ENCODE measurements at regions not wholly inside any gene's neighbourhood (a gene's known extent, or its start where the extent isn't known, plus 50 kb on each side); places are given as distances from the start of the nearest gene placed in this dataset.

DNA sequence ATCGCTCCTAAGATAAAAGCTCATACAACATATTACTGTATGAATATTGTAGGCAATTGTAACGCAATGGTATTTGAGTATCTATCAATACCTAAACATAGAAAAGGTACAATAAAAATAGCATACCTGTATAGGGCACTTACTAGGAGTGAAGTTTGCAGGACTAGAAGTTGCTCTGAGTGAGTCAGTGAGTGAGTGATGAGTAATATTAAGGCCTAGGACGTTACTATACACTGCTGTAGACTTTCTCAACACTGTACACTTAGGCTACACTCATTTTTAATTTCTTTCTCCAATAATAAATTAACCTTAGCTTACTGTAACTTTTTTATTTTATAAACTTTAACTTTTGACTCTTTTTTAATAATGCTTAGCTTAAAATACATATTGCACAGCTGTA is 546.9 kb downstream of the HACE1 start:
- Mint-ChIP-seq H3K27ac (ENCODE audit: unreplicated experiment) (no peak overlapping the region), H3K9me3 (ENCODE audit: unreplicated experiment) (no peaks in the 10 kb centered on the region), H3K4me3 (ENCODE audit: unreplicated experiment) (no peak overlapping the region), H3K36me3 (ENCODE audit: unreplicated experiment) (no peaks in the 10 kb centered on the region), H3K27me3 (ENCODE audit: unreplicated experiment) (peaks cover 5% of the 10 kb centered on the region), H3K4me1 (ENCODE audit: low read depth, unreplicated experiment) (no peaks in the 10 kb centered on the region)
- TF ChIP-seq, protein P1, sequence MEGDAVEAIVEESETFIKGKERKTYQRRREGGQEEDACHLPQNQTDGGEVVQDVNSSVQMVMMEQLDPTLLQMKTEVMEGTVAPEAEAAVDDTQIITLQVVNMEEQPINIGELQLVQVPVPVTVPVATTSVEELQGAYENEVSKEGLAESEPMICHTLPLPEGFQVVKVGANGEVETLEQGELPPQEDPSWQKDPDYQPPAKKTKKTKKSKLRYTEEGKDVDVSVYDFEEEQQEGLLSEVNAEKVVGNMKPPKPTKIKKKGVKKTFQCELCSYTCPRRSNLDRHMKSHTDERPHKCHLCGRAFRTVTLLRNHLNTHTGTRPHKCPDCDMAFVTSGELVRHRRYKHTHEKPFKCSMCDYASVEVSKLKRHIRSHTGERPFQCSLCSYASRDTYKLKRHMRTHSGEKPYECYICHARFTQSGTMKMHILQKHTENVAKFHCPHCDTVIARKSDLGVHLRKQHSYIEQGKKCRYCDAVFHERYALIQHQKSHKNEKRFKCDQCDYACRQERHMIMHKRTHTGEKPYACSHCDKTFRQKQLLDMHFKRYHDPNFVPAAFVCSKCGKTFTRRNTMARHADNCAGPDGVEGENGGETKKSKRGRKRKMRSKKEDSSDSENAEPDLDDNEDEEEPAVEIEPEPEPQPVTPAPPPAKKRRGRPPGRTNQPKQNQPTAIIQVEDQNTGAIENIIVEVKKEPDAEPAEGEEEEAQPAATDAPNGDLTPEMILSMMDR (IDR thresholded peaks at IDR 0.05; ENCODE audit: partially characterized antibody, unreplicated experiment) = no peak
- no peak for DNase-seq

- H3K4me3 Mint-ChIP-seq (ENCODE audit: unreplicated experiment) = no peak overlapping the region
- H3K9me3 Mint-ChIP-seq (ENCODE audit: unreplicated experiment) = no peaks in the 10 kb centered on the region
- no peaks in the 10 kb centered on the region for H3K27me3 Mint-ChIP-seq (ENCODE audit: unreplicated experiment)
- TF ChIP-seq, protein P1 (IDR thresholded peaks at IDR 0.05; ENCODE audit: partially characterized antibody, unreplicated experiment) = no peak
- no peaks in the 10 kb centered on the region for H3K4me1 Mint-ChIP-seq (ENCODE audit: low read depth, unreplicated experiment)
- DNase-seq = no peak
- no peaks in the 10 kb centered on the region for H3K36me3 Mint-ChIP-seq (ENCODE audit: unreplicated experiment)
- no peak overlapping the region for H3K27ac Mint-ChIP-seq (ENCODE audit: unreplicated experiment)
These were observed 553.5 kb downstream of the HACE1 start for GRCh38 chr6:104306211-104306610.

- DNase-seq = no peak
- no peak overlapping the region for H3K4me3 Mint-ChIP-seq (ENCODE audit: unreplicated experiment)
- H3K36me3 Mint-ChIP-seq (ENCODE audit: unreplicated experiment) = no peaks in the 10 kb centered on the region
- no peaks in the 10 kb centered on the region for H3K9me3 Mint-ChIP-seq (ENCODE audit: unreplicated experiment)
- no peaks in the 10 kb centered on the region for H3K4me1 Mint-ChIP-seq (ENCODE audit: low read depth, unreplicated experiment)
- H3K27ac Mint-ChIP-seq (ENCODE audit: unreplicated experiment) = no peak overlapping the region
- TF ChIP-seq, protein P1 (IDR thresholded peaks at IDR 0.05; ENCODE audit: partially characterized antibody, unreplicated experiment) = no peak
- H3K27me3 Mint-ChIP-seq (ENCODE audit: unreplicated experiment) = no peaks in the 10 kb centered on the region
These were observed 554.5 kb downstream of the HACE1 start for GRCh38 chr6:104305206-104305605.

GRCh38 chr6:104301951-104302350 is 557.8 kb downstream of the HACE1 start:
- TF ChIP-seq, protein P1 (IDR thresholded peaks at IDR 0.05; ENCODE audit: partially characterized antibody, unreplicated experiment) = no peak
- Mint-ChIP-seq H3K27me3 (ENCODE audit: unreplicated experiment) (no peaks in the 10 kb centered on the region), H3K27ac (ENCODE audit: unreplicated experiment) (no peak overlapping the region)

DNA sequence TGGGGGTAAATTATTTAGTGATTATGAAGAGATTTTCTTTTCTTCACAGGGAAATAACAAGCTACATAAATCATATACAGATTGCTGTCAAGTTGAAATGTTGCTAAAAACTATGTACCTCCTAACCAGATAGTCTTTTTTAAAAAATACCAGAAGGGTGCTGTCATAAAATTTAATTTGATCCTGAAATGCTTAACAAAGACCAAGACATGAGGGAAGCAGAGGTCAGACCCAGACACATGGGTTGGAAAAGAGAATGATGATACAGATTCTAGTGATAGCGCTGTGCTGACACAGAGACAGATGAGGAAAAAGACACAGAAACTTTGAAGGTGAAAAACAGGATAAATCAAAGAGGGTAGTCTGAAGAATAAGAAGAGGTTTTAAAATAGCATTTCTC is 573.1 kb downstream of the HACE1 start:
- Mint-ChIP-seq H3K36me3 (ENCODE audit: unreplicated experiment) (no peaks in the 10 kb centered on the region), H3K9me3 (ENCODE audit: unreplicated experiment) (no peaks in the 10 kb centered on the region), H3K4me3 (ENCODE audit: unreplicated experiment) (no peak overlapping the region), H3K27me3 (ENCODE audit: unreplicated experiment) (no peaks in the 10 kb centered on the region), H3K27ac (ENCODE audit: unreplicated experiment) (no peak overlapping the region), H3K4me1 (ENCODE audit: low read depth, unreplicated experiment) (no peaks in the 10 kb centered on the region)
- TF ChIP-seq, protein P1 (IDR thresholded peaks at IDR 0.05; ENCODE audit: partially characterized antibody, unreplicated experiment) = no peak
- DNase-seq = no peak

More at GRCh38 chr6:104301951-104302350, 557.8 kb downstream of the HACE1 start:
- H3K4me3 Mint-ChIP-seq (ENCODE audit: unreplicated experiment) = no peak overlapping the region
- H3K9me3 Mint-ChIP-seq (ENCODE audit: unreplicated experiment) = no peaks in the 10 kb centered on the region
- H3K36me3 Mint-ChIP-seq (ENCODE audit: unreplicated experiment) = no peaks in the 10 kb centered on the region
- DNase-seq = no peak
- H3K4me1 Mint-ChIP-seq (ENCODE audit: low read depth, unreplicated experiment) = no peaks in the 10 kb centered on the region

All from glutamatergic neuron (in vitro differentiated cells).